ENCODE measurements at regions not wholly inside any gene's neighbourhood (a gene's known extent, or its start where the extent isn't known, plus 50 kb on each side); places are given as distances from the start of the nearest gene placed in this dataset.

DNA sequence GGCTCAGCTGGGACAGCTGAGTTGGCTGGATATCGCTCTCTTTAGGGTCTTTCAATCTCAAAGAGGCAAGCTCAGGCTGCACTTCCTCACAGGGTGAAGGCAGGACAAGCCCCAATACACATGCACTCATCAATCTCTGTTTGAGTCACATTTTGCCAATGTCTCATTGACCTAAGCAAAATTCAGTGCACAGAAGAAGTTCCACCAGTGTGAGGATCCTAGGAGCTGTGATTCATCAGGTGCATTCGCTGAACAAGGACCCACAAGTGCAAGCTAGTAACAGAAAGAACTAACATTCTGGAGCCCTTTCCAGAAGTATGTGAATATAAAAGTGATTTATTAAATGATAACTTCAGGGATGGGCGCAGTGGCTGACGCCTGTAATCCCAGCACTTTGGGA lies 477.2 kb downstream of the GPAM start:
- TF ChIP-seq, protein P1, sequence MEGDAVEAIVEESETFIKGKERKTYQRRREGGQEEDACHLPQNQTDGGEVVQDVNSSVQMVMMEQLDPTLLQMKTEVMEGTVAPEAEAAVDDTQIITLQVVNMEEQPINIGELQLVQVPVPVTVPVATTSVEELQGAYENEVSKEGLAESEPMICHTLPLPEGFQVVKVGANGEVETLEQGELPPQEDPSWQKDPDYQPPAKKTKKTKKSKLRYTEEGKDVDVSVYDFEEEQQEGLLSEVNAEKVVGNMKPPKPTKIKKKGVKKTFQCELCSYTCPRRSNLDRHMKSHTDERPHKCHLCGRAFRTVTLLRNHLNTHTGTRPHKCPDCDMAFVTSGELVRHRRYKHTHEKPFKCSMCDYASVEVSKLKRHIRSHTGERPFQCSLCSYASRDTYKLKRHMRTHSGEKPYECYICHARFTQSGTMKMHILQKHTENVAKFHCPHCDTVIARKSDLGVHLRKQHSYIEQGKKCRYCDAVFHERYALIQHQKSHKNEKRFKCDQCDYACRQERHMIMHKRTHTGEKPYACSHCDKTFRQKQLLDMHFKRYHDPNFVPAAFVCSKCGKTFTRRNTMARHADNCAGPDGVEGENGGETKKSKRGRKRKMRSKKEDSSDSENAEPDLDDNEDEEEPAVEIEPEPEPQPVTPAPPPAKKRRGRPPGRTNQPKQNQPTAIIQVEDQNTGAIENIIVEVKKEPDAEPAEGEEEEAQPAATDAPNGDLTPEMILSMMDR (IDR thresholded peaks at IDR 0.05; ENCODE audit: unreplicated experiment): no peak
- Mint-ChIP-seq H3K4me1 (ENCODE audit: low read depth, unreplicated experiment) (no peaks in the 10 kb centered on the region), H3K36me3 (ENCODE audit: insufficient read depth, unreplicated experiment) (no peaks in the 10 kb centered on the region), H3K27ac (ENCODE audit: unreplicated experiment) (no peak overlapping the region), H3K9me3 (ENCODE audit: low read depth, unreplicated experiment) (peaks cover 10% of the 10 kb centered on the region), H3K4me3 (ENCODE audit: low read depth, unreplicated experiment) (no peak overlapping the region), H3K27me3 (ENCODE audit: unreplicated experiment) (no peaks in the 10 kb centered on the region)
- CTCF ChIA-PET: no interaction called here
- DNase-seq: no peak
- intact Hi-C loops (cut with micrococcal nuclease; ENCODE audit: unreplicated experiment): no loop called here
- BruUV-seq (replicated peaks): no TSS peak

DNA sequence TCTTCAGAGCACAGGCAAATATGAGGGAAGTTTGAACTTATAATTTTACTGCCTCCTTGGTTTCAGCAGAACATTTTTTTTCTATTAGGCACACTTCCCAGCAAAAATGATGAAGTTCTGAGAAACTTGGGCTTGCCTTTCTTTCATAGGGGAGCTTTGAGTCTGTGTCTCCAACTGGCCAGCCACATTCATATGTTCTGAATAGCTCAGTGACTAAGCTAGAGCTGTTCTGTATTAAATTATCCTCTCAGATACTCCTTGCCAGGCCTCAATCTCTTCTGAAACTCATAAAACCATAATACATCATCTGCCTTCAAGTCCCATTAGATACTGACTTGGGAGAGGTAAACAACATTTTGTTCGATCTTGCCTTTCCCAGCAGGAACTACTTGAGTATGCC lies 476.5 kb downstream of the GPAM start:
- intact Hi-C loops (cut with micrococcal nuclease; ENCODE audit: unreplicated experiment): no loop called here
- no TSS peak for BruUV-seq (replicated peaks)
- Mint-ChIP-seq H3K27ac (ENCODE audit: unreplicated experiment) (no peak overlapping the region), H3K36me3 (ENCODE audit: insufficient read depth, unreplicated experiment) (no peaks in the 10 kb centered on the region), H3K9me3 (ENCODE audit: low read depth, unreplicated experiment) (peaks cover 14% of the 10 kb centered on the region), H3K27me3 (ENCODE audit: unreplicated experiment) (no peaks in the 10 kb centered on the region), H3K4me3 (ENCODE audit: low read depth, unreplicated experiment) (no peak overlapping the region), H3K4me1 (ENCODE audit: low read depth, unreplicated experiment) (no peaks in the 10 kb centered on the region)
- DNase-seq: no peak
- TF ChIP-seq, protein P1 (IDR thresholded peaks at IDR 0.05; ENCODE audit: unreplicated experiment): no peak
- CTCF ChIA-PET: no interaction called here

DNA sequence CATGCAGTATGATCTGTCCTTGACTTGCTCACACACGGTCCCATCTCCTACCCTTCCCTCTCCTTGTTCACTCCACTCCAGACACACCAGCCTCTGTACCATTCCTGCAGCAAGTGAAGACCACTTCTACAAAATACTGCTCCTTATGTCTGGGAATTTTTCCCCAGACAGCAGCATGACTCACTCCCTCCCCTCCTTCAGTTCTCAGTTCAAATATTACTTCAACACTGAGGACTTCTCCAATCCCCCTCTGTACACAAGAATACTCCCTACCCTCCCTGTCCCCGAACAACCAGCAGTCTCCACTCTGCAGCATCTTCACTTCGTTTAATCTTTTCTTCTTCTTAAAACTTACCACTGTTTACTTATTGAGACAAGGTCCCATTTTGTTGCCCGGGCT lies 474.0 kb downstream of the GPAM start:
- no peaks in the 10 kb centered on the region for H3K4me1 Mint-ChIP-seq (ENCODE audit: low read depth, unreplicated experiment)
- no peaks in the 10 kb centered on the region for H3K27me3 Mint-ChIP-seq (ENCODE audit: unreplicated experiment)
- no TSS peak for BruUV-seq (replicated peaks)
- no peaks in the 10 kb centered on the region for H3K36me3 Mint-ChIP-seq (ENCODE audit: insufficient read depth, unreplicated experiment)
- DNase-seq: no peak
- peaks cover 6% of the 10 kb centered on the region for H3K9me3 Mint-ChIP-seq (ENCODE audit: low read depth, unreplicated experiment)
- CTCF ChIA-PET: no interaction called here
- intact Hi-C loops (cut with micrococcal nuclease; ENCODE audit: unreplicated experiment): no loop called here
- TF ChIP-seq, protein P1 (IDR thresholded peaks at IDR 0.05; ENCODE audit: unreplicated experiment): no peak
- H3K27ac Mint-ChIP-seq (ENCODE audit: unreplicated experiment): no peak overlapping the region
- no peak overlapping the region for H3K4me3 Mint-ChIP-seq (ENCODE audit: low read depth, unreplicated experiment)

DNA sequence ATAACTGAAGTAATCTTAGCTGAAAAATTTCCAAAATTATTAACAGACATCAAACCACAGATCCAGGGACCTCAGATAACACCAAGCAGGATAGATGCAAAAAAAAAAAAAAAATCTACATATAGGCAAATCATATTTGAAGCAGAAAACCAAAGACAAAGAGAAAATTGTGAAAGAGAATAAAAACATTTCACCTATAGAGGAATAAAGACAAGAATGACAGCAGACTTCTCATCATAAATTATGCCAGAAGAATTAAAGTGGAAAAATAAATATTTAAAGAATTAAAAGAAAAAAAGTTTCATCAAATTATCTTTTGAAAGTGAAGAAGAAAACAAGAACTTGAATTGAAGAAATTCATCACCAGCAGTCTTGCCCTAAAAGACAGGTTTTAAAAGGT lies 467.5 kb downstream of the GPAM start:
- TF ChIP-seq, protein P1 (IDR thresholded peaks at IDR 0.05; ENCODE audit: unreplicated experiment): no peak
- H3K36me3 Mint-ChIP-seq (ENCODE audit: insufficient read depth, unreplicated experiment): no peaks in the 10 kb centered on the region
- H3K9me3 Mint-ChIP-seq (ENCODE audit: low read depth, unreplicated experiment): peaks cover 11% of the 10 kb centered on the region
- intact Hi-C loops (cut with micrococcal nuclease; ENCODE audit: unreplicated experiment): no loop called here
- no TSS peak for BruUV-seq (replicated peaks)
- CTCF ChIA-PET: no interaction called here
- DNase-seq: no peak
- H3K27ac Mint-ChIP-seq (ENCODE audit: unreplicated experiment): no peak overlapping the region
- H3K4me1 Mint-ChIP-seq (ENCODE audit: low read depth, unreplicated experiment): no peaks in the 10 kb centered on the region
- H3K4me3 Mint-ChIP-seq (ENCODE audit: low read depth, unreplicated experiment): no peak overlapping the region
- no peaks in the 10 kb centered on the region for H3K27me3 Mint-ChIP-seq (ENCODE audit: unreplicated experiment)

DNA sequence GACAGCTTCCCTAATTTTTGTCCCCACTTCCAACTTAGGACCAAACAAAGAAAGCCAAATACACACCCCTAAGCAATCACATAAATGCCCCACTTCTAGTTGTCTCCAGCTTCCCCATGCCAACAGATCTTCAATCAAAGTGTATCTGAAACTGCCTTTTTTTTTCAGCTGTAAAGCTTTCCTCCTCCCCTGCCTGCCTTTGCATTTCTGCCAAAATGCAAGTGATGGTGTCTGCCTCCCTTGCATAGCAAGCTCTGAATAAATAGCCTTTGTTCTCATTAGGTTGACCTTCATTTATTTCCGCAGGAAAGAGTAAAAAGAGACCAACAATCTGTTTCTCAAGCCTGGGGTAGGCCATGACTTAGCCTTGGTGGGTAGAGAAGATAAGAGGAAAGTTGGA lies 459.4 kb downstream of the GPAM start:
- no peaks in the 10 kb centered on the region for H3K36me3 Mint-ChIP-seq (ENCODE audit: insufficient read depth, unreplicated experiment)
- TF ChIP-seq, protein P1 (IDR thresholded peaks at IDR 0.05; ENCODE audit: unreplicated experiment): no peak
- no peak for DNase-seq
- no peak overlapping the region for H3K27ac Mint-ChIP-seq (ENCODE audit: unreplicated experiment)
- intact Hi-C loops (cut with micrococcal nuclease; ENCODE audit: unreplicated experiment): no loop called here
- no peaks in the 10 kb centered on the region for H3K27me3 Mint-ChIP-seq (ENCODE audit: unreplicated experiment)
- BruUV-seq (replicated peaks): no TSS peak
- H3K4me3 Mint-ChIP-seq (ENCODE audit: low read depth, unreplicated experiment): no peak overlapping the region
- no peaks in the 10 kb centered on the region for H3K4me1 Mint-ChIP-seq (ENCODE audit: low read depth, unreplicated experiment)
- no peaks in the 10 kb centered on the region for H3K9me3 Mint-ChIP-seq (ENCODE audit: low read depth, unreplicated experiment)
- CTCF ChIA-PET: no interaction called here
